PC-9 (cell line): ENCODE measurements at regions not wholly inside any gene's neighbourhood (a gene's known extent, or its start where the extent isn't known, plus 50 kb on each side); places are given as distances from the start of the nearest gene placed in this dataset.

Source experiments
- BruUV-seq: library from RNA; stranded (reverse); fragments of 400-500 nt; replicated peaks from 2 replicates; lab custom pipeline; 2021; lab: Mats Ljungman, UMichigan
- CTCF ChIA-PET: fragments of 300-600 bp; sonication (Branson Sonifier 250); formaldehyde crosslinking; loops from one replicate; lab custom pipeline; 2022; ENCODE audit warnings: antibody characterized with exemption; lab: Charles Lee
- POLR2A ChIA-PET: fragments of 300-600 bp; sonication (Branson Sonifier 250); formaldehyde crosslinking; loops from one replicate; lab custom pipeline; 2022; ENCODE audit warnings: antibody characterized with exemption; ENCODE audit not compliant: unreplicated experiment; lab: Charles Lee
- DNase-seq, 2 experiments: peaks; one replicate each; pipeline versions ENCODE4 v3.0.0 to v3.0.0-alpha.2; 2015 to 2022; ENCODE audit warnings: mixed read lengths in 1 of 2
- H2AFZ ChIP-seq: fragments of 200-600 bp; sonication (generic); 2 replicates; pipeline ENCODE4 v1.8.1; 2017; ENCODE audit warnings: antibody characterized with exemption
- H3F3A ChIP-seq: fragments of 200-600 bp; sonication (generic); 2 replicates; pipeline ENCODE4 v1.8.1; 2017; ENCODE audit warnings: antibody characterized with exemption, mild to moderate bottlenecking, low read depth; ENCODE audit not compliant: insufficient read depth
- H3K27ac ChIP-seq: fragments of 200-600 bp; sonication (generic); 2 replicates; pipeline ENCODE4 v1.6.1; 2016; ENCODE audit warnings: mixed run types
- H3K27me3 ChIP-seq: fragments of 200-600 bp; sonication (generic); 2 replicates; pipeline ENCODE4 v1.6.1; 2016; ENCODE audit warnings: low read depth, mixed run types; ENCODE audit not compliant: insufficient read depth
- H3K36me3 ChIP-seq: fragments of 200-600 bp; sonication (generic); 2 replicates; pipeline ENCODE4 v1.6.1; 2016; ENCODE audit warnings: low read depth, mixed run types
- H3K4me1 ChIP-seq: fragments of 200-600 bp; sonication (generic); replicated peaks from 2 replicates; pipeline ENCODE4 v1.6.1; 2016; ENCODE audit warnings: mixed run types; ENCODE audit not compliant: insufficient read depth
- H3K4me2 ChIP-seq: fragments of 200-600 bp; sonication (generic); 2 replicates; pipeline ENCODE4 v1.6.1; 2017; ENCODE audit warnings: mixed run types
- H3K4me3 ChIP-seq: fragments of 200-600 bp; sonication (generic); 2 replicates; pipeline ENCODE4 v1.6.1; 2016; ENCODE audit warnings: mixed run types
- H3K79me2 ChIP-seq: fragments of 200-600 bp; sonication (generic); 2 replicates; pipeline ENCODE4 v1.6.1; 2017; ENCODE audit warnings: low read depth, mixed run types
- H3K9me2 ChIP-seq: fragments of 200-600 bp; sonication (generic); 2 replicates; pipeline ENCODE4 v1.8.1; 2017; ENCODE audit warnings: mild to moderate bottlenecking; ENCODE audit not compliant: insufficient read depth
- H3K9me3 ChIP-seq: fragments of 200-600 bp; sonication (generic); 2 replicates; pipeline ENCODE4 v1.8.1; 2016; ENCODE audit warnings: low read depth; ENCODE audit not compliant: insufficient read depth
- H4K20me1 ChIP-seq: fragments of 200-600 bp; sonication (generic); 2 replicates; pipeline ENCODE4 v1.8.1; 2017; ENCODE audit not compliant: insufficient read depth
- EZH2 ChIP-seq: fragments of 200-600 bp; sonication (generic); IDR thresholded peaks from 2 replicates; pipeline ENCODE4 v1.8.0; 2017; ENCODE audit warnings: antibody characterized with exemption, low read depth
- intact Hi-C: fragments of 100-400 bp; cut with micrococcal nuclease; formaldehyde crosslinking; loops from one replicate; pipeline ENCODE4 v1.10.0; 2022; ENCODE audit not compliant: unreplicated experiment
- TF ChIP-seq, protein P1 (sequence below): fragments of 200-600 bp; sonication (generic); conservative IDR thresholded peaks from 2 replicates; pipeline ENCODE4 v1.6.1; 2017; ENCODE audit warnings: mixed run types, antibody characterized with exemption, mild to moderate bottlenecking, moderate library complexity

DNA sequence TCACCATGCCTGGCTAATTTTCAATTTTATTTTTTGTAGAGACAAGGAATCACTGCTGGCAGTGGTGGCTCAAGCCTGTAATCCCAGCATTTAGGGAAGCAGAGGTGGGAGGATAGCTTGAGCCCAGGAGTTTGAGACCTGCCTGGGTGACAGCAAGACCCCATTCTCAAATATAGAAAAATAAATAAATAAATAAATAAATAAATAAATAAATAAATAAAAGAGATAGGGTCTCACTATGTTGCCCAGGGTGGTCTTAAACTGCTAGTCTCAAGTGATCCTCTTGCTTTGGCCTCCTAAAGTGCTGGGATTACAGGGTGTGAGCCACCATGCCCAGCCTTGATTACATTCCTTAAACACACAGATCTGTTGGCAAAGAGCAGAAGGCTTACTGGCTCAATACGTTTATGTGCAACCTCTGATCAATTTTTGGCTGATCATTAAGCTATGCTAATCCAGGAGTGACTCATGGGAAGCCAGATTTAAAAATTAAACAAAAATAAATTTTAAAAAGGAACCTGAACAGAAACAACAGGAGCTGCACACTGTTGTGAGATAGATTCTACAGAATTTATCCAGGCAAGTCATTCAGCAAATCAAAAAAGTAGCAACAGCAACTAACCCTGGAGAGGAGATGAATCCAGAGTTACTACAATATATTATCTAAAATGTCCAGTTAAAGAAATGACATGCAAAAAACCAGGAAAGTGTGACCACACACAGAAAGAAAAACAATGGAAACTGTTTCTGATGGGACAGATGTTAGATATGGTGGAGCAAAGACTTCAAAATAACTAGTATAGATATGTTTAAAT is 79.4 kb downstream of the RPE65 start:
- CTCF ChIA-PET, result no interaction called here
- intact Hi-C loops, result no loop called here
- no TSS peak for BruUV-seq

DNA sequence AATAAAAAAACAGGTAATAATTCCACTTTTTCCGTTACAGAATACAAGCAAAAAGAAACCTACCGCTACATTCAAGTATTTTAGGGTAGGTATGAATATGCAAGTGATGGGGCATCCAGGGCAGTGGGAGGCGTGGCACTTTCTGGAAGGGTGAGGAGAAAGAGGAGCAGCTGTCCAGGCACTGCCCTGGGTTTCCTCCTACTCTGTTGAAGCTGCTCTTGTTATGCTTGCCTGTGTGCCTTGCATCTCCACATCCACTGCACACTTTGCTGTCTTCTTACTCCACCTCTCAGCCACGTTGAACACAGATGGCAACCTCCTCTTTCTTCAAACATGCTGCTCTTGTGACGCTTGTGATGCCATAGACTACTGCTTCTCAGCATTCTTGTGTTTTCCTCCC is 83.2 kb downstream of the RPE65 start:
- Histone ChIP-seq H3K4me1 (no peaks in the 10 kb centered on the region), H3K36me3 (no peaks in the 10 kb centered on the region), H3K4me3 (no peak overlapping the region), H3F3A (no peaks in the 10 kb centered on the region), H3K4me2 (no peak overlapping the region), H3K9me2 (no peaks in the 10 kb centered on the region), H3K79me2 (no peaks in the 10 kb centered on the region), H3K9me3 (no peaks in the 10 kb centered on the region), H3K27ac (no peak overlapping the region), H4K20me1 (no peaks in the 10 kb centered on the region), H3K27me3 (no peaks in the 10 kb centered on the region), H2AFZ (no peak overlapping the region)
- POLR2A ChIA-PET, result interaction anchor here (0.7 kb wide), 1 partner anchor 111 kb away, joined by 3 read pairs; no protein-coding TSS in a partner anchor
- no peak for DNase-seq
- TF ChIP-seq, protein P1, sequence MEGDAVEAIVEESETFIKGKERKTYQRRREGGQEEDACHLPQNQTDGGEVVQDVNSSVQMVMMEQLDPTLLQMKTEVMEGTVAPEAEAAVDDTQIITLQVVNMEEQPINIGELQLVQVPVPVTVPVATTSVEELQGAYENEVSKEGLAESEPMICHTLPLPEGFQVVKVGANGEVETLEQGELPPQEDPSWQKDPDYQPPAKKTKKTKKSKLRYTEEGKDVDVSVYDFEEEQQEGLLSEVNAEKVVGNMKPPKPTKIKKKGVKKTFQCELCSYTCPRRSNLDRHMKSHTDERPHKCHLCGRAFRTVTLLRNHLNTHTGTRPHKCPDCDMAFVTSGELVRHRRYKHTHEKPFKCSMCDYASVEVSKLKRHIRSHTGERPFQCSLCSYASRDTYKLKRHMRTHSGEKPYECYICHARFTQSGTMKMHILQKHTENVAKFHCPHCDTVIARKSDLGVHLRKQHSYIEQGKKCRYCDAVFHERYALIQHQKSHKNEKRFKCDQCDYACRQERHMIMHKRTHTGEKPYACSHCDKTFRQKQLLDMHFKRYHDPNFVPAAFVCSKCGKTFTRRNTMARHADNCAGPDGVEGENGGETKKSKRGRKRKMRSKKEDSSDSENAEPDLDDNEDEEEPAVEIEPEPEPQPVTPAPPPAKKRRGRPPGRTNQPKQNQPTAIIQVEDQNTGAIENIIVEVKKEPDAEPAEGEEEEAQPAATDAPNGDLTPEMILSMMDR, result no peak
- no peak for TF ChIP-seq EZH2
- no TSS peak for BruUV-seq
- intact Hi-C loops, result no loop called here
- CTCF ChIA-PET, result no interaction called here

More for the DNA sequence above, 79.4 kb downstream of the RPE65 start:
- no peaks in the 10 kb centered on the region for H3K9me3 ChIP-seq
- no peak for DNase-seq
- H2AFZ ChIP-seq, result no peak overlapping the region
- H3K36me3 ChIP-seq, result no peaks in the 10 kb centered on the region
- no peak overlapping the region for H3K4me2 ChIP-seq
- TF ChIP-seq EZH2, result no peak
- TF ChIP-seq, protein P1, result no peak
- H3K4me1 ChIP-seq, result no peaks in the 10 kb centered on the region
- no peak overlapping the region for H3K27ac ChIP-seq
- H3K79me2 ChIP-seq, result no peaks in the 10 kb centered on the region
- H4K20me1 ChIP-seq, result no peaks in the 10 kb centered on the region
- no peak overlapping the region for H3K4me3 ChIP-seq
- no peaks in the 10 kb centered on the region for H3K27me3 ChIP-seq
- no peaks in the 10 kb centered on the region for H3F3A ChIP-seq
- POLR2A ChIA-PET, result no interaction called here
- no peaks in the 10 kb centered on the region for H3K9me2 ChIP-seq

DNA sequence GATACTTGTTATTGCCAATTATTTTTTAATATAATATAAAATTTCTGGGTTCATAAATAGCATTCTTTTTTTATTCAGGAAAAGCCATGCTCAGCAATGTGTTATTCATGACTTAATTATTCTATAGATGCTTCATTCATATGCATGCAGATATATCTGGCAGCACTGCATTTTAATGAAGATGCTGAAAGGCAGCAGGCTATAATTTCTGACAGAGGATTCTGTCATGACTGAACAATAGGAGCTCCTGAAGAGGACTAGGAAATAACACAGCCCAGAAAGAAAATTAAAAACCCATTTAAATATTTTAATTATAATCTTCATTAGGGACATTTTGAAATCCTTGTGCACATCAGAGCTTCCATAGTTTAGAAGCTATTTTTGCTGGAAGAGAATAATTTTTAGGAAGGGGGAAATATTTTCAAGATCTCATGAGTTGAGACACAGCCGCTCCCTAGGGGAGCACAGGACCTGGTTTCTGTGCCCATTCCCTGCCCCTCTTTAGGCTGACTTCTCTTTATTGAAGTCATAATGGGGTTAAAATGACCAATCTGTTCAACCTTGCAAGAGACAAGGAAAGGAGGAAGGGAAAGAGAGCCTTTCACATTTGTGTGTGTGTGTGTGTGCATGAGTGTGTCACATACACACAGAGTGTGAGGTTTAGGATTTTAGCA is 83.9 kb downstream of the RPE65 start:
- H3K79me2 ChIP-seq, result no peaks in the 10 kb centered on the region
- no peaks in the 10 kb centered on the region for H4K20me1 ChIP-seq
- no peaks in the 10 kb centered on the region for H3K9me3 ChIP-seq
- H3K36me3 ChIP-seq, result no peaks in the 10 kb centered on the region
- H3K9me2 ChIP-seq, result no peaks in the 10 kb centered on the region
- no TSS peak for BruUV-seq
- H3K4me3 ChIP-seq, result no peak overlapping the region
- H3K4me2 ChIP-seq, result no peak overlapping the region
- no peak overlapping the region for H3K27ac ChIP-seq
- no peak for DNase-seq
- no peaks in the 10 kb centered on the region for H3K27me3 ChIP-seq
- H3K4me1 ChIP-seq, result no peaks in the 10 kb centered on the region
- H3F3A ChIP-seq, result no peaks in the 10 kb centered on the region
- POLR2A ChIA-PET, result interaction anchor here (0.7 kb wide), 1 partner anchor 111 kb away, joined by 3 read pairs; no protein-coding TSS in a partner anchor
- CTCF ChIA-PET, result interaction anchor here (0.7 kb wide), 1 partner anchor 224 kb away, joined by 3 read pairs; no protein-coding TSS in a partner anchor
- intact Hi-C loops, result no loop called here
- TF ChIP-seq, protein P1, result no peak
- no peak for TF ChIP-seq EZH2
- H2AFZ ChIP-seq, result no peak overlapping the region
